ENCODE measurements at regions not wholly inside any gene's neighbourhood (a gene's known extent, or its start where the extent isn't known, plus 50 kb on each side); places are given as distances from the start of the nearest gene placed in this dataset.
"Not testable (repeated sequence)": the region's sequence is repeated elsewhere in the genome, so short reads cannot be mapped to it uniquely, and the experiment has no call there.

- not testable (repeated sequence) for TF ChIP-seq POLR2AphosphoS5 (IDR thresholded peaks at IDR 0.05; ENCODE audit: low read depth, low read length); CTCF (IDR thresholded peaks at IDR 0.05); USF1 (IDR thresholded peaks at IDR 0.05; ENCODE audit: borderline replicate concordance, low read depth); EZH2phosphoT487 (IDR thresholded peaks at IDR 0.05; ENCODE audit: borderline replicate concordance, low read depth); REST (IDR thresholded peaks at IDR 0.05; ENCODE audit: low read depth, low read length); RAD21 (IDR thresholded peaks at IDR 0.05; ENCODE audit: low read length); CHD2 (IDR thresholded peaks at IDR 0.05; ENCODE audit: low read length, partially characterized antibody); YY1 (IDR thresholded peaks at IDR 0.05; ENCODE audit: low read depth); TEAD4 (IDR thresholded peaks at IDR 0.05; ENCODE audit: borderline replicate concordance, insufficient read depth)
Observed at GRCh38 chr9:65456991-65457390, 172.0 kb upstream of the FOXD4L5 start.

Measured in SK-N-SH (cell line).